GM10266 (cell line): ENCODE measurements at regions not wholly inside any gene's neighbourhood (a gene's known extent, or its start where the extent isn't known, plus 50 kb on each side); places are given as distances from the start of the nearest gene placed in this dataset.

Experiments used
- DNase-seq: peaks from one replicate; pipeline ENCODE4 v3.0.0; 2012; ENCODE audit errors: extremely low spot score
- CTCF ChIP-seq: IDR thresholded peaks from 2 replicates; pipeline ENCODE4 v1.5.1; 2012; ENCODE audit warnings: mild to moderate bottlenecking, low read depth; ENCODE audit not compliant: control insufficient read depth, insufficient read depth; ENCODE audit errors: missing control alignments

DNA sequence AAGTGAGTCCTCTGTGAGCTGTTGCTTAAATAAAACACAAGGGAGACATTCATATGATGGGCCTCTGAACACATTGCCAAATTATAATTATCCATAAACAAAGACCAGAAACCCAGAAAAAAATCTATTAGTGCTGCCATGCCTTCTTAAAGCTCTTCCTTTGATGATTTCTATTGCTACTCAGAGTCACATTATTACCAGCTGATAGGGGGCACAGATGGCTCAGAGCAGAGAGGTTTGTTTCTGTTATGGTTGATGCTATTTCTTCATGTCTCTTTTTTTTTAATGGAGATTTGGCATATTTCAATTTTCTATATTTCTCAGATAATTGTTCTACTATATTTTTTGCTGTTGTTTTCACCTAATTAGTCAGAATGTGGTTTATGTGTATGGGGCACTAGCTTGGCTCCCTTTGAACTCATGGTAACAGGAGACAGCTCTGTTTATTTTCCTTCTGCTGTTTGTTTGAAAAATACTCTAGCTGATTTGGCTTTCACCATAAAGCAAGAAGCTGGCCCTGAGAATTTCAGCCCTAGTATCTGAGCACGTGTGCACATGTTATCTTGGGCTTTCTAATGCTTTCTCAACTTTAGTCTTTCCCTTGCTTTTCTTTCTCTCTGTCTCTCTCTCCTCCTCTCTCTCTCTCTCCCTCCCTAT, 568.8 kb downstream of the PPARGC1A start:
- no peak for DNase-seq
- no peak for TF ChIP-seq CTCF

DNA sequence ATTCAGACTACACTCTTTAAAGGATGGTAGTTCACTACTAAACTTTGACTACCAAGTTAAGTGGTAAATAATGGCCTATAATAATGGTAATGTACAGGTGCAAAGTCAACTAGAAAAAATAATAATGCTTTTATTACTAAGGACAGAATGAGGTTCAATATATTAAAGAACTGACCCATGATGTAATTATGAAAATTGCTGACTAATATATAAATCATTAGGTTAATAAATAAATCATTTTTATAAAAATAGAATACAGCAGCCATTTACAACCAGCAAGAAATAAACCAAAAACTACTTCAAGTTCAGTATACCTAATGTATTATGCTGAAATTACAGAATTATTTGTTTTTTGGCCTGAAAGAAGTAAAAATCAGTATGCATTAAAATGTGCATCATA, 577.2 kb downstream of the PPARGC1A start:
- no peak for DNase-seq
- TF ChIP-seq CTCF = no peak

GRCh38 chr4:23311983-23312382, 577.9 kb downstream of the PPARGC1A start:
- no peak for DNase-seq
- no peak for TF ChIP-seq CTCF

DNA sequence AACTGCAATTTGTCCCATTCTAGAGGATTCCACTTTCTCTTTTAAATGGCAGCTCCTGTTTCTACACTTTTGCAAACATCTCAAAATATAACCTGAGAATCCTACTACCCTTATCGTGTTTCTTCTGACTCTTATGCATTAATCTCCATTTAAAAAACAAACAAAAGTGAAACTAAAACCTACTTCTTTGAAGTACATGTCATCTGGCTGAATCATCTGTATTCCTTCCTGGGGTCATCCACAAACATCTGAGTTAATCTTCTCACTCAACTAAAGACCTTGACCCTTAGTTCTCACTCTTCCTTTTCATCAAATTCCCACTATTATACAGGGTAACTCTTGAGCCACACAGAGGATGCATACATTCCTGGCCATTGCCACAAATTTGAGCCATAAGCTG, 584.8 kb downstream of the PPARGC1A start:
- DNase-seq = no peak
- no peak for TF ChIP-seq CTCF

DNA sequence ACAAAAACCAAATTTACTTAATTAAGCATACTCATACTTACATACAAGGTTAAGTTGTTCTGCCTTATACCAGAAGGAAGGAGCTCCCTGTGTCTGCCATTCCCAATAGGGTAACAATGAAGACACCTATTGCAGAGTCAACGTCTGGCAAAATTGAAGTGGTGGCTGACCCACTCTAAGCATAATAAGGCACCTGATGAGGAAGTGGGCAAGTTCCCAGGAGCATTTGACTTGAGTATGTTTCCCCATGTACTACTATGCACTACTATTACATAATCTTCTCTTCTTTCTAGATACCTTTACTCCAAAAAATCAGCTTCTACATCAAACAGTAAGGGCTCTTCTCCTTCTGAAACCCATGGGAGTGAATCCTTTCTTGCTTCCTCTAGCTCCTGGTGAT, 591.5 kb downstream of the PPARGC1A start:
- TF ChIP-seq CTCF = no peak
- DNase-seq = no peak

GRCh38 chr4:23297327-23297726, 592.5 kb downstream of the PPARGC1A start:
- DNase-seq = no peak
- TF ChIP-seq CTCF = no peak

DNA sequence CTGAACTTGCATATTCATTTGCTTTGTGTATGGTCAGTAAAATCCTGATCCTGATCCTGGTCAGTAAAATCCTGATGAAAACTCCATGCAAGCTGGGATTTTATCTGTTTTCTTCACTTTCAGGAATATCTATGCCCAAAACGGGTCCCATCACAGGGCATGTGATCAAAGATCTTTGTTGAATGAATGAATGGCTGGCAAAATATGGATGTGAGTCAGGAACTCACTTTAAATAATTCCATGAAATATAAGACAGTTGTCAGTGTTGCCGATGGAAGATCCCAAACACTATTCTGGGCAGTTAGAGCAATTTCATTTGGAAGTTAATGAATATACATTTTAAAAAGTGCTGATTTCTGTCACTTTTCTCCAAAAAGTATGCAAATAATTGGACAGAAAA, 598.4 kb downstream of the GBA3 start:
- TF ChIP-seq CTCF = no peak
- DNase-seq = no peak
